Astrocyte (in vitro differentiated cells and primary cell): ENCODE measurements at regions not wholly inside any gene's neighbourhood (a gene's known extent, or its start where the extent isn't known, plus 50 kb on each side); places are given as distances from the start of the nearest gene placed in this dataset.

Source experiments
- DNase-seq: peaks from one replicate; pipeline ENCODE4 v3.0.0-alpha.2; 2010; ENCODE audit warnings: low read depth
- FAIRE-seq: peaks from 2 replicates; lab custom pipeline; 2011; peaks lifted over from hg19 to GRCh38; lab: Jason Lieb, UNC
- H2AFZ ChIP-seq: 2 replicates; pipeline ENCODE4 v1.6.0; 2012; ENCODE audit warnings: low read depth, low read length, inconsistent platforms
- H3K27ac ChIP-seq: 2 replicates; pipeline ENCODE4 v1.5.1; 2011; ENCODE audit warnings: low read depth, low read length, inconsistent platforms
- H3K27me3 ChIP-seq: 2 replicates; pipeline ENCODE4 v1.6.0; 2011; ENCODE audit warnings: low read length, inconsistent platforms; ENCODE audit not compliant: insufficient read depth
- H3K36me3 ChIP-seq: 2 replicates; pipeline ENCODE4 v1.5.1; 2011; ENCODE audit warnings: low read length, inconsistent platforms; ENCODE audit not compliant: insufficient read depth
- H3K4me1 ChIP-seq: 2 replicates; pipeline ENCODE4 v1.5.1; 2011; ENCODE audit warnings: low read length, inconsistent platforms; ENCODE audit not compliant: insufficient read depth
- H3K4me2 ChIP-seq: 2 replicates; pipeline ENCODE4 v1.6.0; 2012; ENCODE audit warnings: low read length, inconsistent platforms
- H3K4me3 ChIP-seq: 2 replicates; pipeline ENCODE4 v1.5.1; 2011; ENCODE audit warnings: low read depth, mild to moderate bottlenecking, low read length, inconsistent platforms; ENCODE audit not compliant: insufficient read depth
- H3K79me2 ChIP-seq: 2 replicates; pipeline ENCODE4 v1.6.0; 2012; ENCODE audit warnings: mild to moderate bottlenecking, low read length, inconsistent platforms; ENCODE audit not compliant: insufficient read depth
- H3K9ac ChIP-seq: 2 replicates; pipeline ENCODE4 v1.6.0; 2012; ENCODE audit warnings: mild to moderate bottlenecking, low read length, inconsistent platforms
- H3K9me3 ChIP-seq: 2 replicates; pipeline ENCODE4 v1.5.1; 2012; ENCODE audit warnings: low read depth, mild to moderate bottlenecking, low read length, inconsistent platforms; ENCODE audit not compliant: insufficient read depth
- H4K20me1 ChIP-seq: 2 replicates; pipeline ENCODE4 v1.6.0; 2012; ENCODE audit warnings: low read length, inconsistent platforms; ENCODE audit not compliant: insufficient read depth
- H3K27ac Mint-ChIP-seq: one replicate; pipeline ENCODE4 v1.8.0; 2021; ENCODE audit warnings: mild to moderate bottlenecking, mixed read lengths; ENCODE audit not compliant: unreplicated experiment
- H3K27me3 Mint-ChIP-seq: one replicate; pipeline ENCODE4 v1.8.0; 2021; ENCODE audit warnings: low read depth, mixed read lengths; ENCODE audit not compliant: unreplicated experiment
- H3K36me3 Mint-ChIP-seq: one replicate; pipeline ENCODE4 v1.8.0; 2021; ENCODE audit warnings: low read depth, mixed read lengths; ENCODE audit not compliant: unreplicated experiment
- H3K4me1 Mint-ChIP-seq: one replicate; pipeline ENCODE4 v1.8.0; 2021; ENCODE audit warnings: low read depth, mixed read lengths; ENCODE audit not compliant: unreplicated experiment
- H3K4me3 Mint-ChIP-seq: one replicate; pipeline ENCODE4 v1.8.0; 2021; ENCODE audit warnings: mild to moderate bottlenecking, moderate library complexity, mixed read lengths; ENCODE audit not compliant: unreplicated experiment
- H3K9me3 Mint-ChIP-seq: one replicate; pipeline ENCODE4 v1.8.0; 2021; ENCODE audit warnings: mild to moderate bottlenecking, mixed read lengths; ENCODE audit not compliant: unreplicated experiment
- EZH2 ChIP-seq: IDR thresholded peaks from 2 replicates; pipeline ENCODE4 v1.6.1; 2012; ENCODE audit warnings: mild to moderate bottlenecking, low read length, inconsistent platforms; ENCODE audit not compliant: insufficient read depth
- TF ChIP-seq, protein P1 (sequence below): IDR thresholded peaks from 2 replicates; pipeline ENCODE4 v1.5.1; 2011; ENCODE audit warnings: low read depth, mild to moderate bottlenecking, inconsistent platforms, low read length, moderate library complexity; ENCODE audit not compliant: insufficient read depth

DNA sequence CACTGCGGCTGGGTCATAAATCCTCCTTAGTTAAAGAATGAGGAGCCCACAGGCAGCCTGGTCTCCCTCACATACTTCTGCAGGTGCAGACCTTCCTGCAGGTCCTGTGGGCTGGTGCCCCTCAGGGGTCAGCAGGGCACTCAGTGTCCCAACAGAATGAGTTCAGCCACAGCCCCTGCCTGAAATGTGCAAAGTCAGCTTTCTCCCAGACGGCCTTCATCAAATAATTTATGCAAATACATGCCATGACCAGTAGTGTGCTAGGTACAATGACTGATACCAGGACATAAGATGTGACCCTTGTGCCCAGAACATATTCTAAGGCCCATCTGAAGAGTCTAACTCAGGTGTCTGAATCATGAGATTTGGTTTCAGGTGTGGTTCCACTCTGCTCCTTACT is 703.4 kb downstream of the TBC1D22A start:
- peaks cover 10% of the 10 kb centered on the region for H3K9me3 ChIP-seq
- Mint-ChIP-seq H3K36me3 (no peaks in the 10 kb centered on the region), H3K27ac (no peak overlapping the region), H3K27me3 (no peaks in the 10 kb centered on the region), H3K9me3 (peaks cover 21% of the 10 kb centered on the region), H3K4me1 (no peaks in the 10 kb centered on the region), H3K4me3 (no peak overlapping the region)
- no peaks in the 10 kb centered on the region for H3K36me3 ChIP-seq
- H3K9ac ChIP-seq: no peak overlapping the region
- DNase-seq (no peak), FAIRE-seq (no peak)
- no peaks in the 10 kb centered on the region for H4K20me1 ChIP-seq
- H3K4me1 ChIP-seq: no peaks in the 10 kb centered on the region
- H3K27me3 ChIP-seq: no peaks in the 10 kb centered on the region
- no peak overlapping the region for H3K4me2 ChIP-seq
- TF ChIP-seq, protein P1, sequence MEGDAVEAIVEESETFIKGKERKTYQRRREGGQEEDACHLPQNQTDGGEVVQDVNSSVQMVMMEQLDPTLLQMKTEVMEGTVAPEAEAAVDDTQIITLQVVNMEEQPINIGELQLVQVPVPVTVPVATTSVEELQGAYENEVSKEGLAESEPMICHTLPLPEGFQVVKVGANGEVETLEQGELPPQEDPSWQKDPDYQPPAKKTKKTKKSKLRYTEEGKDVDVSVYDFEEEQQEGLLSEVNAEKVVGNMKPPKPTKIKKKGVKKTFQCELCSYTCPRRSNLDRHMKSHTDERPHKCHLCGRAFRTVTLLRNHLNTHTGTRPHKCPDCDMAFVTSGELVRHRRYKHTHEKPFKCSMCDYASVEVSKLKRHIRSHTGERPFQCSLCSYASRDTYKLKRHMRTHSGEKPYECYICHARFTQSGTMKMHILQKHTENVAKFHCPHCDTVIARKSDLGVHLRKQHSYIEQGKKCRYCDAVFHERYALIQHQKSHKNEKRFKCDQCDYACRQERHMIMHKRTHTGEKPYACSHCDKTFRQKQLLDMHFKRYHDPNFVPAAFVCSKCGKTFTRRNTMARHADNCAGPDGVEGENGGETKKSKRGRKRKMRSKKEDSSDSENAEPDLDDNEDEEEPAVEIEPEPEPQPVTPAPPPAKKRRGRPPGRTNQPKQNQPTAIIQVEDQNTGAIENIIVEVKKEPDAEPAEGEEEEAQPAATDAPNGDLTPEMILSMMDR: no peak
- no peak for TF ChIP-seq EZH2
- no peak overlapping the region for H2AFZ ChIP-seq
- H3K4me3 ChIP-seq: no peak overlapping the region
- H3K79me2 ChIP-seq: no peaks in the 10 kb centered on the region
- H3K27ac ChIP-seq: no peak overlapping the region

DNA sequence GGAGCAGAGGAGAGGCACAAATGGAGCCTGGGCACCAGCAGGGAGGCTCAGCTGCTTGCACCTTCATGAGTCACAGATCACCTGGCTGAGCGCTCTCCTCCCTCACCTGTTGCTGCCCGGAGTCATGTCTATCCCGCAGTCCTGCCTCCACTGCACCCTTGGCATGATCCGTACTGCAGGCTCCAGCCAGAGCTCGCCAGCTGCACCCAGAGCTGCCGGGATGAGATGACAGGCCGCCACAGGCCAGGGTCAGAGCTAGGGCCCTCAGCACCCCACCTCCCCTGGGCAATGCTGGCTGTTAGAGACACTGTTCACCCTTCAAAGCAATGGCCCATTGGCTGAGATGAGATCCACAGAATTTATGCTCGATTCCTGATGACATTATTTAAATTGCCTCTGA is 702.8 kb downstream of the TBC1D22A start:
- H3K79me2 ChIP-seq: no peaks in the 10 kb centered on the region
- Mint-ChIP-seq H3K27ac (no peak overlapping the region), H3K9me3 (peaks cover 21% of the 10 kb centered on the region), H3K4me3 (no peak overlapping the region), H3K36me3 (no peaks in the 10 kb centered on the region), H3K4me1 (no peaks in the 10 kb centered on the region), H3K27me3 (no peaks in the 10 kb centered on the region)
- no peak overlapping the region for H3K4me2 ChIP-seq
- TF ChIP-seq, protein P1: no peak
- no peak for TF ChIP-seq EZH2
- H2AFZ ChIP-seq: no peak overlapping the region
- H4K20me1 ChIP-seq: no peaks in the 10 kb centered on the region
- no peak for FAIRE-seq
- H3K9ac ChIP-seq: no peak overlapping the region
- H3K27me3 ChIP-seq: no peaks in the 10 kb centered on the region
- peaks cover 10% of the 10 kb centered on the region for H3K9me3 ChIP-seq
- no peaks in the 10 kb centered on the region for H3K36me3 ChIP-seq
- H3K4me3 ChIP-seq: no peak overlapping the region
- no peaks in the 10 kb centered on the region for H3K4me1 ChIP-seq
- no peak for DNase-seq
- no peak overlapping the region for H3K27ac ChIP-seq

DNA sequence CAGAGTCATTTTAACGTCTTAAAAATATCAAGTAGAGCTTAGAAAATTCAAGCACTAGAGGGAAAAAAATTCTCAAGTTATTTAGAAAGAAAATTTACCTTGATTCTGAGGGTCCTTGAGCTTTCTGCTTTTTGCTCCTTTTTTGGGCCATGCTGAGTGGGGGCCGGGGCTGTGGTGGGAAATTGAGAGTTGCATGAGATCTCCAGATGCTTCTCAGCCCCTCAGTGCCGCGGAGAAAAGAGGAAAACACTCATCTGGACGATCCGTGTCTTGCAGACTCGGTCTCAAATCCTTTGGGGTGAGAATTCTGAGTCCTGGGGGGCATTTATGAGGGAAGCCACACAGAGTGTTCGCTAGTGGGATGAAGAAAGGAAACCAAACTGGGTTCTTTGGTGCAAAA is 700.8 kb downstream of the TBC1D22A start:
- Histone ChIP-seq H3K4me3 (no peak overlapping the region), H3K4me1 (no peaks in the 10 kb centered on the region), H2AFZ (no peak overlapping the region), H3K79me2 (no peaks in the 10 kb centered on the region), H3K4me2 (no peak overlapping the region), H3K36me3 (no peaks in the 10 kb centered on the region), H3K27ac (no peak overlapping the region), H3K27me3 (no peaks in the 10 kb centered on the region), H4K20me1 (no peaks in the 10 kb centered on the region), H3K9me3 (peaks cover 6% of the 10 kb centered on the region), H3K9ac (no peak overlapping the region)
- no peak overlapping the region for H3K27ac Mint-ChIP-seq
- no peaks in the 10 kb centered on the region for H3K36me3 Mint-ChIP-seq
- no peak for TF ChIP-seq EZH2
- TF ChIP-seq, protein P1: no peak
- peaks cover 13% of the 10 kb centered on the region for H3K9me3 Mint-ChIP-seq
- no peak overlapping the region for H3K4me3 Mint-ChIP-seq
- FAIRE-seq (no peak), DNase-seq (no peak)
- H3K27me3 Mint-ChIP-seq: no peaks in the 10 kb centered on the region
- no peaks in the 10 kb centered on the region for H3K4me1 Mint-ChIP-seq
